Endothelial cell of umbilical vein (primary cell): ENCODE measurements at regions not wholly inside any gene's neighbourhood (a gene's known extent, or its start where the extent isn't known, plus 50 kb on each side); places are given as distances from the start of the nearest gene placed in this dataset.

Experiments used
- BruUV-seq: library from RNA; stranded (reverse); fragments of 400-500 nt; replicated peaks from 2 replicates; lab custom pipeline; 2021; lab: Mats Ljungman, UMichigan
- CTCF ChIA-PET: fragments of 300-600, 350-600 bp; sonication (Branson Sonifier 250); formaldehyde crosslinking; loops from one replicate; lab custom pipeline; 2021; ENCODE audit warnings: antibody characterized with exemption, inconsistent platforms; lab: Charles Lee
- POLR2A ChIA-PET: fragments of 300-600, 350-600 bp; sonication (Branson Sonifier 250); formaldehyde crosslinking; loops from one replicate; lab custom pipeline; 2021; ENCODE audit warnings: antibody characterized with exemption, inconsistent platforms; lab: Charles Lee
- DNase-seq: peaks from one replicate; pipeline ENCODE4 v3.0.0-alpha.2; 2011; ENCODE audit warnings: low read depth, low spot score
- FAIRE-seq: peaks from 2 replicates; lab custom pipeline; 2011; peaks lifted over from hg19 to GRCh38; lab: Jason Lieb, UNC
- H2AFZ ChIP-seq: 2 replicates; pipeline ENCODE4 v1.6.0; 2012; ENCODE audit warnings: low read depth, low read length, control low read depth, inconsistent platforms
- H3K27ac ChIP-seq: 2 replicates; pipeline ENCODE4 v1.5.1; 2011; ENCODE audit warnings: low read depth, mild to moderate bottlenecking, control low read depth, low read length, moderate library complexity; ENCODE audit not compliant: insufficient read depth
- H3K27me3 ChIP-seq, 2 experiments: 2 replicates each; pipeline versions ENCODE4 v1.6.0 to v1.6.1; 2011; ENCODE audit warnings: low read length in 2 of 2, mixed read lengths in 1 of 2; ENCODE audit not compliant: control insufficient read depth in 2 of 2, insufficient read depth in 2 of 2
- H3K36me3 ChIP-seq, 2 experiments: 2 replicates in 1 of 2; 3 replicates in 1 of 2; pipeline ENCODE4 v1.5.1; 2011; ENCODE audit warnings: low read length in 2 of 2, mild to moderate bottlenecking in 1 of 2, moderate library complexity in 1 of 2; ENCODE audit not compliant: control insufficient read depth in 2 of 2, insufficient read depth in 2 of 2; ENCODE audit errors: extremely low read depth in 1 of 2
- H3K4me1 ChIP-seq: 3 replicates; pipeline ENCODE4 v1.5.1; 2011; ENCODE audit warnings: mild to moderate bottlenecking, low read length; ENCODE audit not compliant: control insufficient read depth, insufficient read depth; ENCODE audit errors: extremely low read depth
- H3K4me2 ChIP-seq: 2 replicates; pipeline ENCODE4 v1.6.1; 2011; ENCODE audit warnings: low read length, control low read depth, mixed read lengths; ENCODE audit not compliant: insufficient read depth
- H3K4me3 ChIP-seq, 3 experiments: fragments of 200-600 bp in 1 of 3; sonication (generic), shearing (Covaris generic) in 1 of 3; replicated peaks in 1 of 3; 2 replicates each; pipeline ENCODE4 v1.5.1; 2011 to 2016; ENCODE audit warnings: control low read depth in 3 of 3, low read length in 3 of 3, mild to moderate bottlenecking in 2 of 3, inconsistent platforms in 1 of 3, low read depth in 1 of 3, moderate library complexity in 1 of 3; ENCODE audit not compliant: insufficient read depth in 1 of 3
- H3K79me2 ChIP-seq: 2 replicates; pipeline ENCODE4 v1.6.0; 2012; ENCODE audit warnings: low read length, inconsistent platforms; ENCODE audit not compliant: control insufficient read depth, insufficient read depth
- H3K9ac ChIP-seq: replicated peaks from 2 replicates; pipeline ENCODE3; 2011; ENCODE audit warnings: low read length, control low read depth; ENCODE audit not compliant: insufficient read depth; ENCODE audit errors: extremely low read depth
- H3K9me1 ChIP-seq: replicated peaks from 3 replicates; pipeline ENCODE4 v1.6.0; 2011; ENCODE audit warnings: mild to moderate bottlenecking, low read length; ENCODE audit not compliant: control insufficient read depth, insufficient read depth; ENCODE audit errors: extremely low read depth
- H3K9me3 ChIP-seq: replicated peaks from 2 replicates; pipeline ENCODE4 v1.5.1; 2012; ENCODE audit warnings: low read length, inconsistent platforms; ENCODE audit not compliant: control insufficient read depth, insufficient read depth
- H4K20me1 ChIP-seq: replicated peaks from 2 replicates; pipeline ENCODE3; 2011; ENCODE audit warnings: mild to moderate bottlenecking, low read length; ENCODE audit not compliant: control insufficient read depth, insufficient read depth; ENCODE audit errors: extremely low read depth
- CTCF ChIP-seq, 2 donors: IDR thresholded peaks; 1 replicate in 1 of 2; 2 replicates in 1 of 2; pipeline ENCODE4 v1.5.1; 2011; ENCODE audit warnings: low read length in 2 of 2, mild to moderate bottlenecking in 2 of 2, moderate library complexity in 2 of 2, control low read depth in 1 of 2, inconsistent platforms in 1 of 2, low read depth in 1 of 2; ENCODE audit not compliant: insufficient read depth in 1 of 2; ENCODE audit errors: extremely low read depth in 1 of 2
- EZH2 ChIP-seq: IDR thresholded peaks from 2 replicates; pipeline ENCODE4 v1.6.1; 2012; ENCODE audit warnings: borderline replicate concordance, low read depth, mild to moderate bottlenecking, moderate library complexity, low read length, inconsistent platforms; ENCODE audit not compliant: severe bottlenecking
- FOS ChIP-seq: IDR thresholded peaks from 2 replicates; pipeline ENCODE4 v1.6.1; 2011; ENCODE audit warnings: mild to moderate bottlenecking, low read length, moderate library complexity, borderline replicate concordance; ENCODE audit not compliant: insufficient read depth
- GATA2 ChIP-seq: IDR thresholded peaks from 2 replicates; pipeline ENCODE4 v1.7.0; 2011; ENCODE audit warnings: low read depth, mild to moderate bottlenecking, moderate library complexity, mixed read lengths, low read length; ENCODE audit not compliant: insufficient read length, insufficient read depth
- JUN ChIP-seq: IDR thresholded peaks from 2 replicates; pipeline ENCODE4 v1.6.1; 2011; ENCODE audit warnings: borderline replicate concordance, low read depth; ENCODE audit not compliant: insufficient read length, insufficient read depth
- MYC ChIP-seq: IDR thresholded peaks from one replicate; pipeline ENCODE4 v1.6.1; 2011; ENCODE audit warnings: mild to moderate bottlenecking, low read depth, low read length
- POLR2A ChIP-seq: IDR thresholded peaks from 2 replicates; pipeline ENCODE4 v1.6.1; 2012; ENCODE audit warnings: low read depth, mild to moderate bottlenecking, control low read depth, low read length
- POLR2AphosphoS5 ChIP-seq: IDR thresholded peaks from 2 replicates; pipeline ENCODE4 v1.6.1; 2012; ENCODE audit warnings: low read depth, mild to moderate bottlenecking, control low read depth, low read length, moderate library complexity; ENCODE audit not compliant: insufficient read depth
- dilution Hi-C: fragments of 300-500 bp; cut with MboI; formaldehyde crosslinking; loops from one replicate; pipeline ENCODE4 v1.15.0; 2019; ENCODE audit warnings: low sequenced_read_pairs; ENCODE audit not compliant: extremely low pct_ligation_motif_present
- intact Hi-C: fragments of 100-400 bp; cut with micrococcal nuclease; formaldehyde crosslinking; loops from one replicate; pipeline ENCODE4 v1.10.0; 2022
- TF ChIP-seq, protein P1 (sequence below): IDR thresholded peaks from 2 replicates; pipeline ENCODE4 v1.6.1; 2011; ENCODE audit not compliant: insufficient read depth, insufficient read length

DNA sequence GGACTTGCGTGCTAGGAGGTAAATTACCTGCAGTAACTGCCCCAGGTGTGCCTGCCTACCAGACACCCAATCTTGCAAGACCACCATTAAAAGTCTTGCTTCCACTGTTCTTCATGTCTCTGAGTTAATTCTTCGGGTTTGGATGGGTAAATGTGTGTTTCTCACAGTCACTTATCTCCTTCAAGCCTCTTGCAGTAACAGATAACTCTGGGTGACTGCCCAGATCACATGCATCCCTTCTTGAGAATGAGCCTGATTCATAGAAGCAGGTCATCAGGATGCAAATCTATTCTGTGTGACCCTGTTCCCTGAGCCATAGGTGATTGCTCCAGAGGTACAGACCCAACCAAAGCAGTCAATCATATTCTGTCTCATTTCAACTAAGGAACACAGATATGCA lies 194.6 kb downstream of the METTL4 start:
- DNase-seq: no peak
- H3K4me1 ChIP-seq: no peaks in the 10 kb centered on the region
- no peak overlapping the region for H3K4me2 ChIP-seq
- no peak overlapping the region for H3K9ac ChIP-seq
- H3K36me3 ChIP-seq: no peaks in the 10 kb centered on the region
- no peaks in the 10 kb centered on the region for H3K9me3 ChIP-seq
- no peaks in the 10 kb centered on the region for H4K20me1 ChIP-seq
- ChIA-PET POLR2A (no interaction called here), CTCF (no interaction called here)
- no peak for FAIRE-seq
- no peaks in the 10 kb centered on the region for H3K9me1 ChIP-seq
- no peak overlapping the region for H2AFZ ChIP-seq
- H3K27me3 ChIP-seq: peaks cover 0 to 2% of the 10 kb centered on the region in 2 experiments
- intact Hi-C loops: no loop called here
- TF ChIP-seq GATA2 (no peak), JUN (no peak), POLR2A (no peak), EZH2 (no peak), CTCF (IDR thresholded peaks at IDR 0.05; ENCODE audit: extremely low read depth in 1 of 2, insufficient read depth in 1 of 2, low read depth in 1 of 2, low read length in 2 of 2) (no peak), FOS (no peak), POLR2AphosphoS5 (no peak), MYC (no peak)
- TF ChIP-seq, protein P1, sequence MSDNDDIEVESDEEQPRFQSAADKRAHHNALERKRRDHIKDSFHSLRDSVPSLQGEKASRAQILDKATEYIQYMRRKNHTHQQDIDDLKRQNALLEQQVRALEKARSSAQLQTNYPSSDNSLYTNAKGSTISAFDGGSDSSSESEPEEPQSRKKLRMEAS: no peak
- H3K27ac ChIP-seq: no peak overlapping the region
- BruUV-seq: no TSS peak
- H3K79me2 ChIP-seq: no peaks in the 10 kb centered on the region
- H3K4me3 ChIP-seq: no peak overlapping the region
- dilution Hi-C loops: no loop called here
